IMR-90 (cell line): ENCODE measurements at regions not wholly inside any gene's neighbourhood (a gene's known extent, or its start where the extent isn't known, plus 50 kb on each side); places are given as distances from the start of the nearest gene placed in this dataset.

Source experiments
- ATAC-seq: fragments of 200-7000 bp; cut with Tn5 transposase; 2 replicates; pipeline ENCODE4 v1.9.1; 2020; ENCODE audit warnings: low read depth, mild to moderate bottlenecking, moderate library complexity
- BruUV-seq: library from RNA; stranded (reverse); fragments of 400-500 nt; replicated peaks from 2 replicates; lab custom pipeline; 2021; lab: Mats Ljungman, UMichigan
- CTCF ChIA-PET: fragments of 300-600 bp; formaldehyde crosslinking; extraction: SDS; loops from one replicate; lab custom pipeline; 2021; ENCODE audit warnings: antibody characterized with exemption; lab: Yijun Ruan, JAX
- POLR2A ChIA-PET: fragments of 300-600 bp; sonication (Branson Sonifier 250); formaldehyde crosslinking; loops from one replicate; lab custom pipeline; 2022; ENCODE audit warnings: antibody characterized with exemption; ENCODE audit not compliant: unreplicated experiment; lab: Charles Lee
- DNase-seq: peaks from one replicate; pipeline ENCODE4 v3.0.0; 2013
- H2AFZ ChIP-seq: replicated peaks from 2 replicates; pipeline ENCODE3; 2013; ENCODE audit warnings: low read length, mild to moderate bottlenecking; ENCODE audit not compliant: poor library complexity
- H2AK5ac ChIP-seq: 2 replicates; pipeline ENCODE4 v1.6.1; 2013; ENCODE audit warnings: low read depth, low read length, inconsistent platforms
- H2AK9ac ChIP-seq: replicated peaks from 2 replicates; pipeline ENCODE3; 2013; ENCODE audit warnings: mild to moderate bottlenecking, low read depth, low read length, moderate library complexity; ENCODE audit not compliant: poor library complexity
- H2BK120ac ChIP-seq: 2 replicates; pipeline ENCODE4 v1.6.1; 2013; ENCODE audit warnings: low read depth, low read length, inconsistent platforms
- H2BK15ac ChIP-seq: 3 replicates; pipeline ENCODE4 v1.6.1; 2013; ENCODE audit warnings: low read depth, low read length, inconsistent platforms
- H2BK20ac ChIP-seq: 2 replicates; pipeline ENCODE4 v1.6.1; 2013; ENCODE audit warnings: low read depth, mild to moderate bottlenecking, inconsistent platforms, low read length, moderate library complexity
- H2BK5ac ChIP-seq: 2 replicates; pipeline ENCODE4 v1.6.1; 2013; ENCODE audit warnings: mild to moderate bottlenecking, low read depth, low read length, inconsistent platforms; ENCODE audit not compliant: poor library complexity, severe bottlenecking
- H3K14ac ChIP-seq: replicated peaks from 2 replicates; pipeline ENCODE4 v1.6.1; 2013; ENCODE audit warnings: low read depth, low read length, inconsistent platforms
- H3K18ac ChIP-seq: 2 replicates; pipeline ENCODE4 v1.6.1; 2013; ENCODE audit warnings: low read depth, low read length, control low read depth
- H3K23ac ChIP-seq: 2 replicates; pipeline ENCODE4 v1.6.1; 2013; ENCODE audit warnings: low read depth, low read length, inconsistent platforms
- H3K27ac ChIP-seq: 2 replicates; pipeline ENCODE4 v1.5.1; 2013; ENCODE audit warnings: mild to moderate bottlenecking, control low read depth, low read length; ENCODE audit not compliant: insufficient read depth
- H3K27me3 ChIP-seq: 2 replicates; pipeline ENCODE4 v1.6.1; 2013; ENCODE audit warnings: low read length; ENCODE audit not compliant: control insufficient read depth, insufficient read depth
- H3K36me3 ChIP-seq: 2 replicates; pipeline ENCODE4 v1.6.1; 2013; ENCODE audit warnings: low read length, mixed read lengths; ENCODE audit not compliant: control insufficient read depth, insufficient read depth
- H3K4ac ChIP-seq: 2 replicates; pipeline ENCODE4 v1.6.1; 2013; ENCODE audit warnings: low read depth, low read length, inconsistent platforms
- H3K4me1 ChIP-seq: 2 replicates; pipeline ENCODE4 v1.6.1; 2013; ENCODE audit warnings: low read length, mixed read lengths; ENCODE audit not compliant: control insufficient read depth, insufficient read depth
- H3K4me2 ChIP-seq: 2 replicates; pipeline ENCODE4 v1.6.1; 2013; ENCODE audit warnings: low read depth, mild to moderate bottlenecking, control low read depth, low read length, moderate library complexity
- H3K4me3 ChIP-seq: 2 replicates; pipeline ENCODE4 v1.5.1; 2013; ENCODE audit warnings: low read depth, mild to moderate bottlenecking, control low read depth, low read length, moderate library complexity; ENCODE audit not compliant: insufficient read depth
- H3K56ac ChIP-seq: 2 replicates; pipeline ENCODE4 v1.6.1; 2013; ENCODE audit warnings: low read length, inconsistent platforms; ENCODE audit not compliant: insufficient read depth; ENCODE audit errors: extremely low read depth
- H3K79me1 ChIP-seq, 2 experiments: 2 replicates each; pipeline ENCODE4 v1.6.1; 2013; ENCODE audit warnings: low read length in 2 of 2, inconsistent platforms in 1 of 2, low read depth in 1 of 2
- H3K9ac ChIP-seq: 2 replicates; pipeline ENCODE4 v1.6.1; 2013; ENCODE audit warnings: low read depth, low read length, control low read depth
- H3K9me1 ChIP-seq: 2 replicates; pipeline ENCODE4 v1.6.1; 2013; ENCODE audit warnings: low read length, inconsistent platforms; ENCODE audit not compliant: insufficient read depth
- H3K9me3 ChIP-seq: 2 replicates; pipeline ENCODE4 v1.6.1; 2013; ENCODE audit warnings: low read length; ENCODE audit not compliant: control insufficient read depth, insufficient read depth
- H4K20me1 ChIP-seq: 2 replicates; pipeline ENCODE4 v1.6.1; 2013; ENCODE audit warnings: low read length, inconsistent platforms; ENCODE audit not compliant: insufficient read depth
- H4K5ac ChIP-seq: 2 replicates; pipeline ENCODE4 v1.6.1; 2013; ENCODE audit warnings: mild to moderate bottlenecking, low read depth, low read length, control low read depth
- H4K8ac ChIP-seq, 2 experiments: 2 replicates each; pipeline ENCODE4 v1.6.1; 2013; ENCODE audit warnings: low read depth in 2 of 2, low read length in 2 of 2, control low read depth in 1 of 2, inconsistent platforms in 1 of 2
- H4K91ac ChIP-seq: 2 replicates; pipeline ENCODE4 v1.6.1; 2013; ENCODE audit warnings: low read depth, low read length, inconsistent platforms; ENCODE audit not compliant: insufficient read depth
- CEBPB ChIP-seq: IDR thresholded peaks from 2 replicates; pipeline ENCODE4 v1.6.1; 2012; ENCODE audit warnings: low read depth, low read length, improper control_type of control experiment
- CHD1 ChIP-seq: IDR thresholded peaks from 2 replicates; pipeline ENCODE4 v1.6.1; 2012; ENCODE audit warnings: low read depth, low read length, improper control_type of control experiment
- ELK1 ChIP-seq: fragments of 150-350 bp; IDR thresholded peaks from 2 replicates; pipeline ENCODE4 v1.6.1; 2016; ENCODE audit warnings: low read depth, mild to moderate bottlenecking, low read length, moderate library complexity, borderline replicate concordance
- FOS ChIP-seq: fragments of 150-350 bp; IDR thresholded peaks from 2 replicates; pipeline ENCODE4 v1.6.1; 2016; ENCODE audit warnings: low read depth, low read length
- MAFK ChIP-seq: IDR thresholded peaks from 2 replicates; pipeline ENCODE4 v1.6.1; 2012; ENCODE audit warnings: low read depth, low read length, improper control_type of control experiment
- MAZ ChIP-seq: IDR thresholded peaks from 2 replicates; pipeline ENCODE4 v1.6.1; 2012; ENCODE audit warnings: low read depth, mild to moderate bottlenecking, low read length, improper control_type of control experiment, moderate library complexity, borderline replicate concordance
- MXI1 ChIP-seq: IDR thresholded peaks from 2 replicates; pipeline ENCODE4 v1.6.1; 2012; ENCODE audit warnings: low read depth, mild to moderate bottlenecking, low read length, moderate library complexity, borderline replicate concordance
- NFE2L2 ChIP-seq: fragments of 150-350 bp; IDR thresholded peaks from 2 replicates; pipeline ENCODE4 v1.6.1; 2016; ENCODE audit warnings: low read depth, mild to moderate bottlenecking, low read length
- POLR2A ChIP-seq: IDR thresholded peaks from 2 replicates; pipeline ENCODE4 v1.6.1; 2012; ENCODE audit warnings: mild to moderate bottlenecking, low read depth, low read length
- RAD21 ChIP-seq: IDR thresholded peaks from 2 replicates; pipeline ENCODE4 v1.6.1; 2012; ENCODE audit warnings: low read length, improper control_type of control experiment
- RCOR1 ChIP-seq: IDR thresholded peaks from 2 replicates; pipeline ENCODE4 v1.6.1; 2012; ENCODE audit warnings: mild to moderate bottlenecking, low read length, improper control_type of control experiment; ENCODE audit not compliant: insufficient replicate concordance
- RFX5 ChIP-seq: IDR thresholded peaks from 2 replicates; pipeline ENCODE4 v1.8.0; 2012; ENCODE audit warnings: low read depth, mild to moderate bottlenecking, low read length, moderate library complexity
- SMC3 ChIP-seq: fragments of 150-350 bp; IDR thresholded peaks from 2 replicates; pipeline ENCODE4 v1.6.1; 2016; ENCODE audit warnings: low read depth, mild to moderate bottlenecking, antibody characterized with exemption, low read length, moderate library complexity
- USF2 ChIP-seq: fragments of 150-350 bp; IDR thresholded peaks from 2 replicates; pipeline ENCODE4 v1.6.1; 2017; ENCODE audit warnings: mild to moderate bottlenecking, antibody characterized with exemption, low read length, low read depth
- WGBS, 2 experiments: methylation state at CpG; one replicate each; pipeline versions ENCODE4 v1.1.5 to v1.1.7; 2013; ENCODE audit warnings: missing lambda C conversion rate in 2 of 2; ENCODE audit not compliant: insufficient read length in 1 of 2; ENCODE audit errors: extremely low coverage in 2 of 2; 5-methylcytosine and 5-hydroxymethylcytosine counted together
- dilution Hi-C: fragments of 300-500 bp; cut with HindIII; formaldehyde crosslinking; loops from one replicate; pipeline ENCODE4 v1.14.3; 2018; ENCODE audit warnings: low sequenced_read_pairs; ENCODE audit not compliant: unreplicated experiment
- in situ Hi-C: fragments of 300-500 bp; cut with MboI; formaldehyde crosslinking; loops from 3 replicates; pipeline ENCODE4 v1.14.3; 2019; ENCODE audit warnings: low sequenced_read_pairs, inconsistent platforms, mixed read lengths
- intact Hi-C: fragments of 100-400 bp; cut with micrococcal nuclease; formaldehyde crosslinking; loops from 2 replicates; pipeline ENCODE4 v1.10.0; 2022

- Histone ChIP-seq H3K56ac (no peak overlapping the region), H4K8ac (no peak overlapping the region), H3K4ac (no peak overlapping the region), H3K14ac (no peak overlapping the region), H3K36me3 (no peaks in the 10 kb centered on the region), H3K27ac (no peak overlapping the region), H4K91ac (no peak overlapping the region), H2AK9ac (no peak overlapping the region), H2BK20ac (peak overlapping the region; percentile 27; the same call in 1 of the 2 replicates), H3K4me1 (peaks cover 10% of the 10 kb centered on the region), H2AK5ac (0 out of 2 replicates have a peak overlapping the region, but pooled peaks have one; percentile 40), H4K20me1 (no peaks in the 10 kb centered on the region), H2BK5ac (no peak overlapping the region), H3K23ac (no peak overlapping the region), H3K9me3 (peaks cover 4% of the 10 kb centered on the region), H3K18ac (no peak overlapping the region), H3K9ac (no peak overlapping the region), H2BK15ac (no peak overlapping the region), H3K79me1 (no peaks in the 10 kb centered on the region), H3K4me3 (no peak overlapping the region), H3K27me3 (no peaks in the 10 kb centered on the region), H2AFZ (no peak overlapping the region), H4K5ac (no peak overlapping the region), H2BK120ac (no peak overlapping the region), H3K4me2 (no peak overlapping the region), H3K9me1 (peaks cover 8% of the 10 kb centered on the region)
- dilution Hi-C loops: no loop called here
- POLR2A ChIA-PET: no interaction called here
- in situ Hi-C loops: no loop called here
- DNase-seq (no peak), ATAC-seq (no peak)
- CTCF ChIA-PET: no interaction called here
- intact Hi-C loops: no loop called here
- no CpG with 5 or more reads among the region's 4 CpGs for WGBS, 2 experiments
- no TSS peak for BruUV-seq
- TF ChIP-seq MAFK (no peak), POLR2A (no peak), USF2 (no peak), CEBPB (no peak), RCOR1 (no peak), SMC3 (no peak), MAZ (no peak), ELK1 (no peak), RFX5 (no peak), MXI1 (no peak), RAD21 (no peak), NFE2L2 (no peak), CHD1 (no peak), FOS (no peak)
These were observed 215.0 kb upstream of the THBS1 start for GRCh38 chr15:39365873-39366272.
